GM12878 (cell line): ENCODE measurements at regions not wholly inside any gene's neighbourhood (a gene's known extent, or its start where the extent isn't known, plus 50 kb on each side); places are given as distances from the start of the nearest gene placed in this dataset.

Experiments used
- ATAC-seq: fragments of 200-7000 bp; cut with Tn5 transposase; 3 replicates; pipeline ENCODE4 v1.9.1; 2020; ENCODE audit warnings: mild to moderate bottlenecking, moderate library complexity
- BruUV-seq: library from RNA; stranded (reverse); fragments of 400-500 nt; replicated peaks from 2 replicates; lab custom pipeline; 2021; lab: Mats Ljungman, UMichigan
- CTCF ChIA-PET: fragments of 300-600 bp; sonication (Branson Sonifier 250); formaldehyde crosslinking; extraction: SDS; loops from one replicate; lab custom pipeline; 2021; ENCODE audit warnings: inconsistent platforms; lab: Yijun Ruan, JAX
- POLR2A ChIA-PET: fragments of 350-600 bp; formaldehyde crosslinking; extraction: SDS; loops from one replicate; lab custom pipeline; 2021; ENCODE audit warnings: inconsistent platforms; lab: Charles Lee
- RAD21 ChIA-PET: fragments of 300-600 bp; sonication (Branson Sonifier 250); formaldehyde crosslinking; loops from one replicate; lab custom pipeline; 2023; ENCODE audit warnings: antibody characterized with exemption; ENCODE audit not compliant: unreplicated experiment; lab: Charles Lee
- SMC1A ChIA-PET: fragments of 300-600 bp; sonication (Branson Sonifier 250); formaldehyde crosslinking; loops from one replicate; lab custom pipeline; 2023; ENCODE audit not compliant: unreplicated experiment, uncharacterized antibody; lab: Charles Lee
- DNase-seq: peaks from one replicate; pipeline ENCODE4 v3.0.0-alpha.2; 2011; ENCODE audit warnings: low read depth, low spot score
- FAIRE-seq: peaks from 3 replicates; lab custom pipeline; 2011; peaks lifted over from hg19 to GRCh38; lab: Jason Lieb, UNC
- H2AFZ ChIP-seq: 2 replicates; pipeline ENCODE4 v1.6.0; 2011; ENCODE audit warnings: low read depth, low read length, control low read depth; ENCODE audit not compliant: control insufficient read depth
- H3K27ac ChIP-seq: 2 replicates; pipeline ENCODE4 v1.5.1; 2011; ENCODE audit warnings: control low read depth; ENCODE audit not compliant: control insufficient read depth, insufficient read depth
- H3K27me3 ChIP-seq, 2 experiments: replicated peaks in 1 of 2; 2 replicates each; pipeline versions ENCODE4 v1.6.0 to v1.6.1; 2011; ENCODE audit warnings: low read length in 1 of 2; ENCODE audit not compliant: control insufficient read depth in 2 of 2, insufficient read depth in 2 of 2
- H3K36me3 ChIP-seq, 2 experiments: 2 replicates each; pipeline ENCODE4 v1.5.1; 2011; ENCODE audit warnings: low read length in 1 of 2; ENCODE audit not compliant: control insufficient read depth in 2 of 2, insufficient read depth in 2 of 2
- H3K4me1 ChIP-seq: 2 replicates; pipeline ENCODE4 v1.6.1; 2011; ENCODE audit warnings: mild to moderate bottlenecking, low read length, moderate library complexity, mixed read lengths; ENCODE audit not compliant: control insufficient read depth, insufficient read depth
- H3K4me2 ChIP-seq: 2 replicates; pipeline ENCODE4 v1.6.0; 2011; ENCODE audit warnings: control low read depth; ENCODE audit not compliant: control insufficient read depth, insufficient read depth
- H3K4me3 ChIP-seq: fragments of 200-600 bp; sonication (generic); 2 replicates; pipeline ENCODE4 v1.5.1; 2016
- H3K79me2 ChIP-seq: 2 replicates; pipeline ENCODE4 v1.6.0; 2011; ENCODE audit warnings: low read length; ENCODE audit not compliant: control insufficient read depth, insufficient read depth
- H3K9ac ChIP-seq: 2 replicates; pipeline ENCODE4 v1.8.0; 2011; ENCODE audit warnings: low read length, control low read depth, mixed read lengths; ENCODE audit not compliant: control insufficient read depth, insufficient read depth
- H3K9me3 ChIP-seq: replicated peaks from 3 replicates; pipeline ENCODE4 v1.5.1; 2011; ENCODE audit warnings: mild to moderate bottlenecking, low read length; ENCODE audit not compliant: control insufficient read depth, insufficient read depth
- H4K20me1 ChIP-seq: 2 replicates; pipeline ENCODE4 v1.6.0; 2011; ENCODE audit not compliant: control insufficient read depth, insufficient read depth
- BACH1 ChIP-seq: fragments of 450-650 bp; IDR thresholded peaks from 2 replicates; pipeline ENCODE4 v1.6.1; 2017; ENCODE audit warnings: mild to moderate bottlenecking, borderline replicate concordance
- BMI1 ChIP-seq: fragments of 450-650 bp; IDR thresholded peaks from 2 replicates; pipeline ENCODE4 v1.6.1; 2016; ENCODE audit warnings: mild to moderate bottlenecking, moderate library complexity, borderline replicate concordance
- CREM ChIP-seq: IDR thresholded peaks from 2 replicates; pipeline ENCODE4 v1.6.1; 2014; ENCODE audit warnings: antibody characterized with exemption, low read depth
- MTA2 ChIP-seq: fragments of 450-650 bp; IDR thresholded peaks from 2 replicates; pipeline ENCODE4 v1.6.1; 2016; ENCODE audit warnings: low read depth, mild to moderate bottlenecking, moderate library complexity
- NFYB ChIP-seq: IDR thresholded peaks from 2 replicates; pipeline ENCODE4 v1.6.1; 2011; ENCODE audit warnings: low read depth, mild to moderate bottlenecking, low read length, improper control_type of control experiment, moderate library complexity; ENCODE audit not compliant: insufficient read depth
- NR2C2 ChIP-seq: IDR thresholded peaks from 2 replicates; pipeline ENCODE4 v1.6.1; 2011; ENCODE audit warnings: borderline replicate concordance, low read depth; ENCODE audit not compliant: control insufficient read depth, insufficient read length
- PML ChIP-seq: IDR thresholded peaks from 2 replicates; pipeline ENCODE4 v1.6.1; 2012; ENCODE audit warnings: low read length, inconsistent platforms
- STAT1 ChIP-seq: fragments of 450-650 bp; conservative IDR thresholded peaks from 2 replicates; pipeline ENCODE4 v1.6.1; 2014; ENCODE audit warnings: antibody characterized with exemption, mild to moderate bottlenecking
- SUZ12 ChIP-seq: fragments of 200-600 bp; sonication (generic); IDR thresholded peaks from one replicate; pipeline ENCODE4 v1.6.1; 2018; ENCODE audit warnings: antibody characterized with exemption, mild to moderate bottlenecking; ENCODE audit not compliant: unreplicated experiment
- WRNIP1 ChIP-seq: IDR thresholded peaks from 2 replicates; pipeline ENCODE4 v1.6.1; 2011; ENCODE audit warnings: low read depth, low read length, improper control_type of control experiment, borderline replicate concordance
- WGBS: methylation state at CpG from one replicate; pipeline ENCODE4 v1.1.6; 2016; ENCODE audit warnings: low lambda C conversion rate; ENCODE audit not compliant: insufficient replicate concordance, insufficient coverage; ENCODE audit errors: missing lambda C conversion rate; 5-methylcytosine and 5-hydroxymethylcytosine counted together
- in situ Hi-C: fragments of 300-500 bp; cut with MboI; formaldehyde crosslinking; loops from 9 replicates; pipeline ENCODE4 v1.14.3; 2018; ENCODE audit warnings: mixed read lengths
- intact Hi-C: fragments of 100-400 bp; cut with micrococcal nuclease; formaldehyde crosslinking; loops from one replicate; pipeline ENCODE4 v1.14.2; 2022; ENCODE audit not compliant: unreplicated experiment
- TF ChIP-seq, protein P1 (sequence below): IDR thresholded peaks from 2 replicates; pipeline ENCODE4 v1.6.1; 2012; ENCODE audit warnings: low read depth, low read length, improper control_type of control experiment
- TF ChIP-seq, protein P2 (sequence below): IDR thresholded peaks from 2 replicates; pipeline ENCODE4 v1.6.1; 2012; ENCODE audit warnings: low read length, inconsistent platforms
- TF ChIP-seq, protein P3 (sequence below): fragments of 450-650 bp; formaldehyde crosslinking; IDR thresholded peaks from 2 replicates; pipeline ENCODE4 v1.4.0; 2022; ENCODE audit warnings: mild to moderate bottlenecking, moderate library complexity
- TF ChIP-seq, protein P4 (sequence below): fragments of 450-650 bp; IDR thresholded peaks from 2 replicates; pipeline ENCODE4 v1.6.1; 2016; ENCODE audit warnings: mild to moderate bottlenecking, moderate library complexity, borderline replicate concordance

DNA sequence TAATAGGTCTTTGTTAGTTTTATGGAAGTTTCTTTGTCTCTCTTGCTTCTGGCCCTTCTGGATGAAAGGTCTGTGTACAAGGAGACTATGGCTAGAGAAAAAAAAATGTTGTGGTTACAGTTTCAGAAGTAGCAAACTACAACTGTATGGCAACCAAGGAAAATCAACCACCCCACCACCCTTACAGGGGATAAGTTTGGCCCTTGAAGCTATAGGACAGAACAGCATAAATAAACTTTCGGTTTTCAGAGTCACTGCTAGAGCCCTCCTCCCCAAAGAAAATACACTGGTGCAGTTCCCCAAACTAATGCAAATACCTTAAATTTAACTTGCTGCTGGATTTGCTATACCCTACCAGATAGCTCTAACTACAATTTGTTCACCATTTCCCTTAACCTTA, 1216.7 kb downstream of the EFNA5 start:
- 7% methylated on average over 1 of the region's 1 CpG for WGBS
- Histone ChIP-seq H2AFZ (no peak overlapping the region), H3K79me2 (no peaks in the 10 kb centered on the region), H3K9ac (no peak overlapping the region), H3K36me3 (no peaks in the 10 kb centered on the region), H3K27ac (no peak overlapping the region), H3K9me3 (no peaks in the 10 kb centered on the region), H4K20me1 (no peaks in the 10 kb centered on the region), H3K27me3 (no peaks in the 10 kb centered on the region), H3K4me2 (no peak overlapping the region), H3K4me3 (no peak overlapping the region), H3K4me1 (no peaks in the 10 kb centered on the region)
- no TSS peak for BruUV-seq
- ChIA-PET RAD21 (interaction anchor here (0.9 to 1.2 kb wide), 3 partner anchors 245 to 419 kb away, joined by 3 to 6 read pairs (median 3); no protein-coding TSS in a partner anchor), SMC1A (interaction anchor here (0.9 to 1.7 kb wide), 4 partner anchors 19 to 419 kb away, joined by 3 to 5 read pairs (median 3); no protein-coding TSS in a partner anchor), CTCF (interaction anchor here (0.8 to 2.6 kb wide), 13 partner anchors 8 to 419 kb away, joined by 3 to 10 read pairs (median 5); no protein-coding TSS in a partner anchor), POLR2A (no interaction called here)
- ATAC-seq (no peak), FAIRE-seq (no peak), DNase-seq (no peak)
- intact Hi-C loops (loop anchor here (10.0 kb wide), 1 partner anchor 421 kb away; no protein-coding TSS in a partner anchor), in situ Hi-C loops (no loop called here)
- TF ChIP-seq, protein P1, sequence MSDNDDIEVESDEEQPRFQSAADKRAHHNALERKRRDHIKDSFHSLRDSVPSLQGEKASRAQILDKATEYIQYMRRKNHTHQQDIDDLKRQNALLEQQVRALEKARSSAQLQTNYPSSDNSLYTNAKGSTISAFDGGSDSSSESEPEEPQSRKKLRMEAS, result no peak
- TF ChIP-seq PML (no peak), SUZ12 (no peak), WRNIP1 (no peak), CREM (no peak), BACH1 (no peak), BMI1 (no peak), STAT1 (no peak), NR2C2 (no peak), MTA2 (no peak), NFYB (no peak)
- TF ChIP-seq, protein P2, sequence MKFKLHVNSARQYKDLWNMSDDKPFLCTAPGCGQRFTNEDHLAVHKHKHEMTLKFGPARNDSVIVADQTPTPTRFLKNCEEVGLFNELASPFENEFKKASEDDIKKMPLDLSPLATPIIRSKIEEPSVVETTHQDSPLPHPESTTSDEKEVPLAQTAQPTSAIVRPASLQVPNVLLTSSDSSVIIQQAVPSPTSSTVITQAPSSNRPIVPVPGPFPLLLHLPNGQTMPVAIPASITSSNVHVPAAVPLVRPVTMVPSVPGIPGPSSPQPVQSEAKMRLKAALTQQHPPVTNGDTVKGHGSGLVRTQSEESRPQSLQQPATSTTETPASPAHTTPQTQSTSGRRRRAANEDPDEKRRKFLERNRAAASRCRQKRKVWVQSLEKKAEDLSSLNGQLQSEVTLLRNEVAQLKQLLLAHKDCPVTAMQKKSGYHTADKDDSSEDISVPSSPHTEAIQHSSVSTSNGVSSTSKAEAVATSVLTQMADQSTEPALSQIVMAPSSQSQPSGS, result no peak
- TF ChIP-seq, protein P3, sequence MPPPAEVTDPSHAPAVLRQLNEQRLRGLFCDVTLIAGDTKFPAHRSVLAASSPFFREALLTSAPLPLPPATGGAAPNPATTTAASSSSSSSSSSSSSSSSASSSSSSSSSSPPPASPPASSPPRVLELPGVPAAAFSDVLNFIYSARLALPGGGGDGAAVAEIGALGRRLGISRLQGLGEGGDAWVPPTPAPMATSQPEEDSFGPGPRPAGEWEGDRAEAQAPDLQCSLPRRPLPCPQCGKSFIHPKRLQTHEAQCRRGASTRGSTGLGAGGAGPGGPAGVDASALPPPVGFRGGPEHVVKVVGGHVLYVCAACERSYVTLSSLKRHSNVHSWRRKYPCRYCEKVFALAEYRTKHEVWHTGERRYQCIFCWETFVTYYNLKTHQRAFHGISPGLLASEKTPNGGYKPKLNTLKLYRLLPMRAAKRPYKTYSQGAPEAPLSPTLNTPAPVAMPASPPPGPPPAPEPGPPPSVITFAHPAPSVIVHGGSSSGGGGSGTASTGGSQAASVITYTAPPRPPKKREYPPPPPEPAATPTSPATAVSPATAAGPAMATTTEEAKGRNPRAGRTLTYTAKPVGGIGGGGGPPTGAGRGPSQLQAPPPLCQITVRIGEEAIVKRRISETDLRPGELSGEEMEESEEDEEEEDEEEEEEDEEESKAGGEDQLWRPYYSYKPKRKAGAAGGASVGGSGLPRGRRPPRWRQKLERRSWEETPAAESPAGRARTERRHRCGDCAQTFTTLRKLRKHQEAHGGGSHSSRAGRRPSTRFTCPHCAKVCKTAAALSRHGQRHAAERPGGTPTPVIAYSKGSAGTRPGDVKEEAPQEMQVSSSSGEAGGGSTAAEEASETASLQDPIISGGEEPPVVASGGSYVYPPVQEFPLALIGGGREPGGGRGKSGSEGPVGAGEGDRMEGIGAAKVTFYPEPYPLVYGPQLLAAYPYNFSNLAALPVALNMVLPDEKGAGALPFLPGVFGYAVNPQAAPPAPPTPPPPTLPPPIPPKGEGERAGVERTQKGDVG (CRISPR knock-in tag), result no peak
- TF ChIP-seq, protein P4, sequence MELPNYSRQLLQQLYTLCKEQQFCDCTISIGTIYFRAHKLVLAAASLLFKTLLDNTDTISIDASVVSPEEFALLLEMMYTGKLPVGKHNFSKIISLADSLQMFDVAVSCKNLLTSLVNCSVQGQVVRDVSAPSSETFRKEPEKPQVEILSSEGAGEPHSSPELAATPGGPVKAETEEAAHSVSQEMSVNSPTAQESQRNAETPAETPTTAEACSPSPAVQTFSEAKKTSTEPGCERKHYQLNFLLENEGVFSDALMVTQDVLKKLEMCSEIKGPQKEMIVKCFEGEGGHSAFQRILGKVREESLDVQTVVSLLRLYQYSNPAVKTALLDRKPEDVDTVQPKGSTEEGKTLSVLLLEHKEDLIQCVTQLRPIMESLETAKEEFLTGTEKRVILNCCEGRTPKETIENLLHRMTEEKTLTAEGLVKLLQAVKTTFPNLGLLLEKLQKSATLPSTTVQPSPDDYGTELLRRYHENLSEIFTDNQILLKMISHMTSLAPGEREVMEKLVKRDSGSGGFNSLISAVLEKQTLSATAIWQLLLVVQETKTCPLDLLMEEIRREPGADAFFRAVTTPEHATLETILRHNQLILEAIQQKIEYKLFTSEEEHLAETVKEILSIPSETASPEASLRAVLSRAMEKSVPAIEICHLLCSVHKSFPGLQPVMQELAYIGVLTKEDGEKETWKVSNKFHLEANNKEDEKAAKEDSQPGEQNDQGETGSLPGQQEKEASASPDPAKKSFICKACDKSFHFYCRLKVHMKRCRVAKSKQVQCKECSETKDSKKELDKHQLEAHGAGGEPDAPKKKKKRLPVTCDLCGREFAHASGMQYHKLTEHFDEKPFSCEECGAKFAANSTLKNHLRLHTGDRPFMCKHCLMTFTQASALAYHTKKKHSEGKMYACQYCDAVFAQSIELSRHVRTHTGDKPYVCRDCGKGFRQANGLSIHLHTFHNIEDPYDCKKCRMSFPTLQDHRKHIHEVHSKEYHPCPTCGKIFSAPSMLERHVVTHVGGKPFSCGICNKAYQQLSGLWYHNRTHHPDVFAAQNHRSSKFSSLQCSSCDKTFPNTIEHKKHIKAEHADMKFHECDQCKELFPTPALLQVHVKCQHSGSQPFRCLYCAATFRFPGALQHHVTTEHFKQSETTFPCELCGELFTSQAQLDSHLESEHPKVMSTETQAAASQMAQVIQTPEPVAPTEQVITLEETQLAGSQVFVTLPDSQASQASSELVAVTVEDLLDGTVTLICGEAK, result no peak
